IMR-90 (cell line): ENCODE measurements at regions not wholly inside any gene's neighbourhood (a gene's known extent, or its start where the extent isn't known, plus 50 kb on each side); places are given as distances from the start of the nearest gene placed in this dataset.

Source experiments
- ATAC-seq: fragments of 200-7000 bp; cut with Tn5 transposase; 2 replicates; pipeline ENCODE4 v1.9.1; 2020; ENCODE audit warnings: low read depth, mild to moderate bottlenecking, moderate library complexity
- BruUV-seq: library from RNA; stranded (reverse); fragments of 400-500 nt; replicated peaks from 2 replicates; lab custom pipeline; 2021; lab: Mats Ljungman, UMichigan
- CTCF ChIA-PET: fragments of 300-600 bp; formaldehyde crosslinking; extraction: SDS; loops from one replicate; lab custom pipeline; 2021; ENCODE audit warnings: antibody characterized with exemption; lab: Yijun Ruan, JAX
- POLR2A ChIA-PET: fragments of 300-600 bp; sonication (Branson Sonifier 250); formaldehyde crosslinking; loops from one replicate; lab custom pipeline; 2022; ENCODE audit warnings: antibody characterized with exemption; ENCODE audit not compliant: unreplicated experiment; lab: Charles Lee
- DNase-seq: peaks from one replicate; pipeline ENCODE4 v3.0.0; 2013
- H2AFZ ChIP-seq: replicated peaks from 2 replicates; pipeline ENCODE3; 2013; ENCODE audit warnings: low read length, mild to moderate bottlenecking; ENCODE audit not compliant: poor library complexity
- H2AK5ac ChIP-seq: 2 replicates; pipeline ENCODE4 v1.6.1; 2013; ENCODE audit warnings: low read depth, low read length, inconsistent platforms
- H2AK9ac ChIP-seq: replicated peaks from 2 replicates; pipeline ENCODE3; 2013; ENCODE audit warnings: mild to moderate bottlenecking, low read depth, low read length, moderate library complexity; ENCODE audit not compliant: poor library complexity
- H2BK120ac ChIP-seq: 2 replicates; pipeline ENCODE4 v1.6.1; 2013; ENCODE audit warnings: low read depth, low read length, inconsistent platforms
- H2BK15ac ChIP-seq: 3 replicates; pipeline ENCODE4 v1.6.1; 2013; ENCODE audit warnings: low read depth, low read length, inconsistent platforms
- H2BK20ac ChIP-seq: 2 replicates; pipeline ENCODE4 v1.6.1; 2013; ENCODE audit warnings: low read depth, mild to moderate bottlenecking, inconsistent platforms, low read length, moderate library complexity
- H2BK5ac ChIP-seq: 2 replicates; pipeline ENCODE4 v1.6.1; 2013; ENCODE audit warnings: mild to moderate bottlenecking, low read depth, low read length, inconsistent platforms; ENCODE audit not compliant: poor library complexity, severe bottlenecking
- H3K14ac ChIP-seq: replicated peaks from 2 replicates; pipeline ENCODE4 v1.6.1; 2013; ENCODE audit warnings: low read depth, low read length, inconsistent platforms
- H3K18ac ChIP-seq: 2 replicates; pipeline ENCODE4 v1.6.1; 2013; ENCODE audit warnings: low read depth, low read length, control low read depth
- H3K23ac ChIP-seq: 2 replicates; pipeline ENCODE4 v1.6.1; 2013; ENCODE audit warnings: low read depth, low read length, inconsistent platforms
- H3K27ac ChIP-seq: 2 replicates; pipeline ENCODE4 v1.5.1; 2013; ENCODE audit warnings: mild to moderate bottlenecking, control low read depth, low read length; ENCODE audit not compliant: insufficient read depth
- H3K27me3 ChIP-seq: 2 replicates; pipeline ENCODE4 v1.6.1; 2013; ENCODE audit warnings: low read length; ENCODE audit not compliant: control insufficient read depth, insufficient read depth
- H3K36me3 ChIP-seq: 2 replicates; pipeline ENCODE4 v1.6.1; 2013; ENCODE audit warnings: low read length, mixed read lengths; ENCODE audit not compliant: control insufficient read depth, insufficient read depth
- H3K4ac ChIP-seq: 2 replicates; pipeline ENCODE4 v1.6.1; 2013; ENCODE audit warnings: low read depth, low read length, inconsistent platforms
- H3K4me1 ChIP-seq: 2 replicates; pipeline ENCODE4 v1.6.1; 2013; ENCODE audit warnings: low read length, mixed read lengths; ENCODE audit not compliant: control insufficient read depth, insufficient read depth
- H3K4me2 ChIP-seq: 2 replicates; pipeline ENCODE4 v1.6.1; 2013; ENCODE audit warnings: low read depth, mild to moderate bottlenecking, control low read depth, low read length, moderate library complexity
- H3K4me3 ChIP-seq: 2 replicates; pipeline ENCODE4 v1.5.1; 2013; ENCODE audit warnings: low read depth, mild to moderate bottlenecking, control low read depth, low read length, moderate library complexity; ENCODE audit not compliant: insufficient read depth
- H3K56ac ChIP-seq: 2 replicates; pipeline ENCODE4 v1.6.1; 2013; ENCODE audit warnings: low read length, inconsistent platforms; ENCODE audit not compliant: insufficient read depth; ENCODE audit errors: extremely low read depth
- H3K79me1 ChIP-seq, 2 experiments: 2 replicates each; pipeline ENCODE4 v1.6.1; 2013; ENCODE audit warnings: low read length in 2 of 2, inconsistent platforms in 1 of 2, low read depth in 1 of 2
- H3K9ac ChIP-seq: 2 replicates; pipeline ENCODE4 v1.6.1; 2013; ENCODE audit warnings: low read depth, low read length, control low read depth
- H3K9me1 ChIP-seq: 2 replicates; pipeline ENCODE4 v1.6.1; 2013; ENCODE audit warnings: low read length, inconsistent platforms; ENCODE audit not compliant: insufficient read depth
- H3K9me3 ChIP-seq: 2 replicates; pipeline ENCODE4 v1.6.1; 2013; ENCODE audit warnings: low read length; ENCODE audit not compliant: control insufficient read depth, insufficient read depth
- H4K20me1 ChIP-seq: 2 replicates; pipeline ENCODE4 v1.6.1; 2013; ENCODE audit warnings: low read length, inconsistent platforms; ENCODE audit not compliant: insufficient read depth
- H4K5ac ChIP-seq: 2 replicates; pipeline ENCODE4 v1.6.1; 2013; ENCODE audit warnings: mild to moderate bottlenecking, low read depth, low read length, control low read depth
- H4K8ac ChIP-seq, 2 experiments: 2 replicates each; pipeline ENCODE4 v1.6.1; 2013; ENCODE audit warnings: low read depth in 2 of 2, low read length in 2 of 2, control low read depth in 1 of 2, inconsistent platforms in 1 of 2
- H4K91ac ChIP-seq: 2 replicates; pipeline ENCODE4 v1.6.1; 2013; ENCODE audit warnings: low read depth, low read length, inconsistent platforms; ENCODE audit not compliant: insufficient read depth
- RFX5 ChIP-seq: IDR thresholded peaks from 2 replicates; pipeline ENCODE4 v1.8.0; 2012; ENCODE audit warnings: low read depth, mild to moderate bottlenecking, low read length, moderate library complexity
- WGBS, 2 experiments: methylation state at CpG; one replicate each; pipeline versions ENCODE4 v1.1.5 to v1.1.7; 2013; ENCODE audit warnings: missing lambda C conversion rate in 2 of 2; ENCODE audit not compliant: insufficient read length in 1 of 2; ENCODE audit errors: extremely low coverage in 2 of 2; 5-methylcytosine and 5-hydroxymethylcytosine counted together
- dilution Hi-C: fragments of 300-500 bp; cut with HindIII; formaldehyde crosslinking; loops from one replicate; pipeline ENCODE4 v1.14.3; 2018; ENCODE audit warnings: low sequenced_read_pairs; ENCODE audit not compliant: unreplicated experiment
- in situ Hi-C: fragments of 300-500 bp; cut with MboI; formaldehyde crosslinking; loops from 3 replicates; pipeline ENCODE4 v1.14.3; 2019; ENCODE audit warnings: low sequenced_read_pairs, inconsistent platforms, mixed read lengths
- intact Hi-C: fragments of 100-400 bp; cut with micrococcal nuclease; formaldehyde crosslinking; loops from 2 replicates; pipeline ENCODE4 v1.10.0; 2022
- TF ChIP-seq, protein P1 (sequence below): fragments of 150-350 bp; IDR thresholded peaks from 2 replicates; pipeline ENCODE4 v1.6.1; 2017; ENCODE audit warnings: mild to moderate bottlenecking, antibody characterized with exemption, low read length, low read depth

DNA sequence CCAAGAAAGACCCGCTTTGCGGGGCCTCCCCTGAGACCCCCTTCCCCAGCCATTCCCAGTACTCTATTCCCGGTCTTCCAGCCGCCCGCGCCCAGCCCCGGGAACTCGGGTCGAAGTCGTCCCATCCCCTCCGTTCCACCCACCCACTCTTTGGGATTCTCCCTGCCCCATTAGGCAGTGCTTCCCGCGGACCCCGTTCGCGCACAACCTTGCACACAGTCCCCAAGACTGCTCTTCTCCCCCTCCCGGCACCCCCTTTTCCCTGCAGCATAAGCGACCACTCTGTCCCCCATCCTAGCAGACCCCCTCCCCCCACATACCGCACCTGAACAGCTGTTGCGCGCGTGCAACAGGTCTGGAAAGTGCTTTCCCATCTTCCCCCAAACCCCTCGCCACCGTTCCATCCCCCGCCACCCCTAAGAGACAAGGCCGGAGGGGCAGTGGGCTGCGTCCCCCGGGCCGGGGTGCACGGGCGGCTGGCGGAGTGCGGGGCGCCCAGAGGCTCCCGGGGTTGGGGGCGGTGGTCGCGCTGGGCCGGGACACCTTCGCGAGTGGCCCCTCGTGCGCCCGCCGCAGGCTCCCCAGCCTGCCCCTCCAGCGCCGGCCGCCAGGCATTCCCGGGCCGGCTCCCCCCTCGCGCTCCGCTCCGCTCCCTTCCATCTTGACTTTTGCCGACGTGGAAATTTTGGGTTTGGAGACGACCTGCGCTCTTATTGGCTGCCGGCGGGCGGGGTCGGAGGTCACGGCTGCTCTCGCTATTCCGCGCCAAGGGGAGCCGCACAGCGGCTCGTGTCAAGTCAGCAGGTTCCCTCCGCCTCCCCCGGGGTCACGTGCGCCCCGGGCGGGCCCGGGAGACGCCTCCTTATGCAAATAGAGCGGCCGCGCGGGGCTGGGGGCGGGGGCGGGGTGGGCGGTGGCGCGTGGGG is 201.2 kb upstream of the NFE2L3 start:
- Histone ChIP-seq H3K27ac (no peak overlapping the region), H3K4ac (no peak overlapping the region), H3K23ac (no peak overlapping the region), H4K91ac (no peak overlapping the region), H4K8ac (no peak overlapping the region), H2BK20ac (no peak overlapping the region), H3K4me2 (peak overlapping the region; percentile 56), H4K5ac (no peak overlapping the region), H4K20me1 (no peaks in the 10 kb centered on the region), H2BK15ac (no peak overlapping the region), H3K9me3 (no peaks in the 10 kb centered on the region), H3K9ac (no peak overlapping the region), H3K79me1 (no peaks in the 10 kb centered on the region), H2AK9ac (no peak overlapping the region), H3K4me1 (no peaks in the 10 kb centered on the region), H2BK5ac (no peak overlapping the region), H3K14ac (no peak overlapping the region), H3K36me3 (no peaks in the 10 kb centered on the region), H3K4me3 (peak overlapping the region; percentile 35), H2BK120ac (no peak overlapping the region), H3K27me3 (peaks cover 38% of the 10 kb centered on the region), H2AK5ac (no peak overlapping the region), H2AFZ (peak overlapping the region; percentile 80), H3K18ac (no peak overlapping the region), H3K9me1 (no peaks in the 10 kb centered on the region), H3K56ac (no peak overlapping the region)
- peak; percentile 4 for DNase-seq
- POLR2A ChIA-PET = no interaction called here
- WGBS, 2 experiments = 2% methylated on average over 39 of the region's 86 CpGs; no CpG with 5 or more reads in 1 of the 2 experiments
- no TSS peak for BruUV-seq
- dilution Hi-C loops = no loop called here
- ATAC-seq = peak; percentile 67
- in situ Hi-C loops = no loop called here
- CTCF ChIA-PET = no interaction called here
- intact Hi-C loops = no loop called here
- no peak for TF ChIP-seq RFX5
- TF ChIP-seq, protein P1, sequence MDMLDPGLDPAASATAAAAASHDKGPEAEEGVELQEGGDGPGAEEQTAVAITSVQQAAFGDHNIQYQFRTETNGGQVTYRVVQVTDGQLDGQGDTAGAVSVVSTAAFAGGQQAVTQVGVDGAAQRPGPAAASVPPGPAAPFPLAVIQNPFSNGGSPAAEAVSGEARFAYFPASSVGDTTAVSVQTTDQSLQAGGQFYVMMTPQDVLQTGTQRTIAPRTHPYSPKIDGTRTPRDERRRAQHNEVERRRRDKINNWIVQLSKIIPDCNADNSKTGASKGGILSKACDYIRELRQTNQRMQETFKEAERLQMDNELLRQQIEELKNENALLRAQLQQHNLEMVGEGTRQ = peak; percentile 60
